Hepatocyte (in vitro differentiated cells): ENCODE measurements at regions not wholly inside any gene's neighbourhood (a gene's known extent, or its start where the extent isn't known, plus 50 kb on each side); places are given as distances from the start of the nearest gene placed in this dataset.

Source experiments
- CTCF ChIP-seq: fragments of 200-600 bp; sonication (generic); IDR thresholded peaks from 2 replicates; pipeline ENCODE4 v1.5.1; 2016; ENCODE audit warnings: antibody characterized with exemption, mild to moderate bottlenecking; ENCODE audit not compliant: poor library complexity
- EZH2 ChIP-seq: fragments of 200-600 bp; sonication (generic); IDR thresholded peaks from 2 replicates; pipeline ENCODE4 v1.6.1; 2016; ENCODE audit warnings: antibody characterized with exemption, mild to moderate bottlenecking, borderline replicate concordance
- EZH2phosphoT487 ChIP-seq: fragments of 200-600 bp; sonication (generic); IDR thresholded peaks from one replicate; pipeline ENCODE4 v1.6.1; 2018; ENCODE audit warnings: antibody characterized with exemption, mild to moderate bottlenecking, low read depth, moderate library complexity; ENCODE audit not compliant: unreplicated experiment, severe bottlenecking

- TF ChIP-seq CTCF: no peak
- TF ChIP-seq EZH2: no peak
- TF ChIP-seq EZH2phosphoT487: no peak
These were observed 423.3 kb upstream of the ADAMTS16 start for GRCh38 chr5:4716781-4717180.
